Activated CD4-positive, alpha-beta T cell treated with anti-CD3 and anti-CD28 coated beads, Interleukin-10, Interleukin-2, amounts not matched to agents 100 ng/mL and 50 ng/mL, durations not matched to agents 16 hours and 8 hours (primary cell): ENCODE measurements at regions not wholly inside any gene's neighbourhood (a gene's known extent, or its start where the extent isn't known, plus 50 kb on each side); places are given as distances from the start of the nearest gene placed in this dataset.
A peak's percentile ranks its signal among the peaks of the same experiment; 100 is the strongest.
"Not testable (repeated sequence)": the region's sequence is repeated elsewhere in the genome, so short reads cannot be mapped to it uniquely, and the experiment has no call there.

Source experiments
- DNase-seq: peaks from one replicate; pipeline ENCODE4 v3.0.0-alpha.2; 2020

GRCh38 chr12:131589221-131589897, 121.5 kb upstream of the SFSWAP start:
- DNase-seq = no peak

DNA sequence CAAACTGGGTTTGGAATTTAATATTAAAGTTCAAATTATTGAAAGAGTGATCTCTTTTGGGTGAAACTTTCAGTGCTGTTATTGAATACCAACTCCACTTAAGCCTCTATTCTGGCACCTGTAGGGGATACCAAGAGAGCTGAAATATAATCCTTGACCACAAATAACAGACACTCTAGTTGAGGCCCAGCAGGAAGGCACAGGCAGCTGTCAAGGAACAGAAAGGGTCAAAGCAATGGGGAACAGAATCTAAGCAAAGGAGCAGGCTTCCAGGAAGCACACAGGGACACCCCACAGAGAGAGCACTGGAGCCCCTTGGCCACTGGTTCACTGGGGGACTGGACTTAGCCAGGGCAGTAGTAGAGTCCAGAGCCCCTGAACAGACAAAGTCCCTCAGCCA, 120.9 kb upstream of the SFSWAP start:
- no peak for DNase-seq

DNA sequence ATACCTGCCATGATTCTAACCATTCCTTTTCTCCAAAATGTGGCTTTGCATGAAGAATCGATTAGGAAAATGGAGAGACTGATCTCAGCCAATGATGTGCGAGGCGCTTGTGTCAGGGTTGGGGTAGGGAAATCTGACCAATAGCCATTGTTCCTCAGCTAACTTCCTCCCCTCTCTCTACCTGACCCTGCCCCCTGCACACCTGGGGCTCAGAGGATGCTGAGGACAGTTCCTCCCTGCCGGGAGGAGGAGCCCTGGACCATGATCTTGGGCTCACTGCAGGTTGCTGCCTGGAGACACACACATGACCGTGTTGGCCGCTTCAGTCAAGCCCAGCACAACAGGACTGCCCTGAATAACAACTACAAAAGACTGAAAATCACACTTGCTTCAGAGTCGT, 119.8 kb upstream of the SFSWAP start:
- DNase-seq = no peak

- no peak for DNase-seq
Measured at GRCh38 chr12:131591714-131592709, 118.9 kb upstream of the SFSWAP start.

GRCh38 chr12:131592972-131593371, 117.9 kb upstream of the SFSWAP start:
- DNase-seq = peak; percentile 87

- no peak for DNase-seq
Measured at GRCh38 chr12:131593406-131593805, 117.5 kb upstream of the SFSWAP start.

DNA sequence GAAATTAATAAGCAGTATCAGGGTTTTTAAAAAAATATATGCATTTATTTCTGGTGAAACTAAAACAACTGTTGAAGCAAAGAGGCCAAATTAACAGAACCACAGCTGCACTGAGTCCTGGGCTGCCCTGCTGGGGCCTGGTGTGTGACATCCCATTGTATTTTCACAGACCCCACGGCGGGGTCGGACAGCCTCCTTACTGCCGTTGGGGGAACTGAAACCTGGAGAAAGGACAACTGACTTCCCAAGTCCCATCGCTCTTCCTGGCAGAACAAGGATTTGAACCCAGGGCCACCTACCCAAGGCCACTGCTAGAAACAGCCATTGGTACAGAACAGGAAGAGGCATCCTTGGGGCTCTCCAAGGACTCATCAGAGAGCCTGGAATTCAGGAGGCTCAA, 114.8 kb upstream of the SFSWAP start:
- no peak for DNase-seq

GRCh38 chr12:131597333-131597732, 113.6 kb upstream of the SFSWAP start:
- no peak for DNase-seq

DNA sequence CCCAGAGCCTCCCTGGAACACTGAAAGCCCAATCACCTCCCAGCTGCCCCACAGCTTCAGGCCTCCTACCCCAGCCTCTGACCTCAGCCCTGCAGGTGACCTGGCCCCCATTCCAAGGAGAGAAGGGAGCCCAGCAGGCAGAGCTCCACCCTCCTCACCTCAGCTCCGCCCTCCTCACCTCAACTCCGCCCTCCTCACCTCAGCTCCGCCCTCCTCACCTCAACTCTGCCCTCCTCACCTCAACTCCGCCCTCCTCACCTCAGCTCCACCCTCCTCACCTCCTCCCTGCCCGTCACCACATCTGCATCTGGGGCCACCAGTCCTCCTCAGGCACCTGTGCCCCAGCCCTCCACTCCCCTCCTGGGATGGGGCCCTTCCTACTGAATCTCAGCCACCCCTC, 112.2 kb upstream of the SFSWAP start:
- DNase-seq = no peak

GRCh38 chr12:131599190-131600159, 111.4 kb upstream of the SFSWAP start:
- no peak for DNase-seq

GRCh38 chr12:131600160-131600532, 110.7 kb upstream of the SFSWAP start:
- DNase-seq = no peak

DNA sequence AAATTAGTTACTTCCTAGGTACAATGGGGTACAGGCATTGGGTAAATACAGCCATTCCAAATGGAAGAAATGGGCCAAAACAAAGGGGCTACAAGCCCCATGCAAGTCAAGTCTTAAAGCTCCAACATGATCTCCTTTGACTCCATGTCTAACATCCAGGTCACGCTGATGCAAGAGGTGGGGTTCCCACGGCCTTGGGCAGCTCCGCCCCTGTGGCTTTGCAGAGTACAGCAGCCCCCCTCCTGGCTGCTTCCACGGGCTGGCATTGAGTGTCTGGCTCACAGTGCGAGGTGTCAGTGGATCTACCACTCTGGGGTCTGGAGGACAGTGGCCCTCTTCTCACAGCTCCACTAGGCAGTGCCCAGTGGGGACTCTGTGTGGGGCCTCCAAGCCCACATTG, 109.4 kb upstream of the SFSWAP start:
- not testable (repeated sequence) for DNase-seq

DNA sequence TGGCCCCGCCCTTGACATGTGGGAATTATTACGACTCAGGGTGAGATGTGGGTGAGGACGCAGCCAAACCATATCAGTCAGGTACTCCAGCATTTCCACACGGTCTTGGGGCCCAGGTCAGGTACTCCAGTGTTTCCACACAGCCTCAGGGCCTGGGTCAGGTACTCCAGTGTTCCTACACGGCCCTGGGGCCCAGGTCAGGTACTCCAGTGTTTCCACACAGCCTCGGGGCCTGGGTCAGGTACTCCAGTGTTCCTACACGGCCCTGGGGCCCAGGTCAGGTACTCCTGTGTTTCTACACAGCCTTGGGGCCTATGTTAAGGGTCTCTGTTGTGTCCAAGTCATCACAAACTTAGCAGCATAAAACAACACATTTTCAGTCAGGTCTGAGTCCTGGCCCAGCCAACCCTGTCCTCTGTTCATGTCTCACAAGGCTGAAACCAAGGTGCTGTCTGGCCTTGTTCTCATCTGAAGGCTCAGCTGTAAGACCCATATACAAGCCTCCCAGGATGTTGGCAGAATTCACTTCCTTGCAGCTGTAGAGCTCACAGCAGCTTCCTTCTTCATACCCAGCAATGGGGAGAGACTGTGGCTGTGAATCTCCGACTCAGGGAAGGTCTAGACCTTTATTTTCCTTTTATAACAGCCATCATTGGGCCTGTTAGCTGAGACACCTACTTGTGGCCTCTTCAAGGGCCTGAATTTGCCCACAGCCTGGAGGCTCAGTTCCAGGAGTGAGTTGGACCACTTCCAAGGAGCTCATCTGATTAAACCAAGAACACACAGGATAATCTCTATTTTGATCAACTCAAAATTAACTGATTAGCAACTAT, 107.6 kb upstream of the SFSWAP start:
- DNase-seq = peak; percentile 13

DNA sequence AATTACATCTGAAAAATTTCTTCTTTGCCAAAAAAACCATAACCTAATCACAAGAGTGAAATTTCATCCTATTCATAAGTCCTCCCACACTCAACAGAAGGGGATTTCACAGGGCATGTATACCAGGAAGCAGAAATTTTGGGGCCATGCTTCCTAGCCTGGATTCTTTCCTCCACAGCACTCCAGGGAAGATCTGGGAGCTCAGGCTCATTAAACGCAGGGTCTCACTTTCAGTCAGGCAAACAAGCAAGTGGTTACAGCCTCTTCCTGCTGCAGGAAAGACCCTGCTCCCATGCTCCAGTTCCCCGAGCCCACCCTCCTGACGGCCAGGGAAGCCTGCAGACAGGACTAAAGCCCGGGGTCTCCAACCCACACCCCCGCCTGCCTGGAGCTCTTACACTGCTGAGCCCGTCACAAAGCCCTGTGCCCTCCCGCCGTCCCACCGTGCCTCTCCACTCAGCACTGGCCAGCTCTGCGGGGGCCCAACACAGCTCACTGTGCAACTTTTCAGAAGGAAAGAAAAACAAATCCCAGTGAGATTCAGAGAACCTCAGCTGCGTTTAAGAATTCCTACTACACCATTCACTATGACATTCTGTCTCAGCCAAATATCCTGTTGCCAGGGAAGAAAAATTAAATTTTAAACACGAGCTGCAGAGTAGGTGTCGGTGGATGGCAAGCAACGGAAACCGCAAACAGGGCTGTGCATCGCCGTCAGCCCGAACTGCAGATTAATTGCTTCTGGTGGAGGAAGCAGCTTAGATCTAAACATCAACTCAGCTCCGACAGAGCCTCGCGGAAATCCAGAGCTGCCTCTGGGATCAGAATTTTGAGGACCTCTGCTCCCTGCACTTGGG, 106.7 kb upstream of the SFSWAP start:
- peak; percentile 72 for DNase-seq

DNA sequence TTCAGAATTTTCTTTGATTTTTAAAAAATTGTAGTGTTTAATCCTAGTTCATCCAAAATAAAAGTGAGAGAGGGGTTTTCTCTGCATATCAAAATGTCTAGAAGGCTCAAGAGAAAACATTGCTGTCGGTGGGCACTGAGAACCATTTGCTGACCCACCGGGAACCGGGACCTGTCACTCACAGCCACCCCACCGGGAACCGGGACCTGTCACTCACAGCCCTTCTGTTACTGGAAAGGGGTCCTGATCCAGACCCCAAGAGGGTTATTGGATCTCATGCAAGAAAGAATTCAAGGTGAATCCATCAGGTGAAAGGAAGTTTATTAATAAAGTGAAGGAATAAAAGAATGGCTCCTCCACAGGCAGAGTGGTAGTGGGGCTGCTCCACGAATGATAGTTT, 106.0 kb upstream of the SFSWAP start:
- no peak for DNase-seq

DNA sequence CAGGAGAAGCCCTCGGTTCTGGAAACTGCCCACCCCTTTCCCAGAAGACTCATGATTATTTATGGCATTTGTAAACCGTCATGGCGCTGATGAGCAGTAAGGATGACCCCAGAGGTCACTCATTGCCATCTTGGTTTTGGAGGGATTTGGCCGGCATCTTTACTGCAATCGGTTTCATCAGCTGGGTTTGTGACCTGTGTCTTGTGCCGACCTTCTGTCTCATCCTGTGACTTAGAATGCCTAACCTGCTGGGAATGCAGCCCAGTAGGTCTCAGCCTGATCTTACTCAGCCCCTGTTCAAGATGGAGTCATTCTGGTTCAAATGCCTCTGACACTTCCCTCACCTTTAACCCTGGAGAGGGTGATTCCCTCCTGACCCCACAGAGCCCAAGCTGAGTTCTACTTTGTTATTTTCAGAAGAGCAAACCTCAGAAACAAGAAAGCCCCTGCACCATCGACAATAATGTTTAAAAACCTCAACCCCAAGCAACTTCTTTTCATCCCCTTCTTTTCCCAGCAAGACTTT, 105.5 kb upstream of the SFSWAP start:
- no peak for DNase-seq

DNA sequence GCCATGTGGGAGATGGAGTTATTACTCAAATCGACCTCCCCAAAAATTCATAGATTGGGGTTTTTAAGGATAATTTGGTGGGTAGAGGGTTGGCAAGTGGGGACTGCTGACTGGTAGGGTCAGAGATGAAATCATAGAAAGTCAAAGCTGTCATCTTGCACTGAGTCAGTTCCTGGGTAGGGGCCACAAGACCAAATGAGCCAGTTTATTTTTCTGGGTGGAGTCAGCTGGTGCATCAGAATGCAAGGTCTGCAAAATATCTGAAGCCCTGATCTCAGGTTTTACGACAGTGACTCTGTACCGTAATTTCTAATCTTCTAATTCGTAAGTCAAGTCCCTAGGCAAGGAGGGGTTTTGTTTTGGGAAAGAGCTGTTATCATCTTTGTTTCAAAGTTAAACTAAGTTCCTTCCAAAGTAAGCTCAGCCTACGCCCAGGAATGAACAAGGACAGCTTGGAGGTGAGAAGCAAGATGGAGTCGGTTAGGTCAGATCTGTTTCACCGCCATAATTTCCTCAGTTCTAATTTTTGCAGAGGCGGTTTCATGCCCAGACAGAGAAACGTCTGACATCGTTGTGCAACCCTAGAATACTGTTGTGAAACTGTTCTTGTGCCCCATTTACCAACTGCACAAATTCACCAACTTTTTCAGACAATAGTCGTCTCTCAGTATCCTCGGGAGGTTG, 104.5 kb upstream of the SFSWAP start:
- peak; percentile 75 for DNase-seq

GRCh38 chr12:131607658-131608447, 103.0 kb upstream of the SFSWAP start:
- peak; percentile 61 for DNase-seq
